HepG2 (cell line): ENCODE measurements at regions not wholly inside any gene's neighbourhood (a gene's known extent, or its start where the extent isn't known, plus 50 kb on each side); places are given as distances from the start of the nearest gene placed in this dataset.

Experiments used
- ATAC-seq: fragments of 200-7000 bp; cut with Tn5 transposase; 3 replicates; pipeline ENCODE4 v1.9.1; 2020; ENCODE audit warnings: mild to moderate bottlenecking, moderate library complexity
- BruUV-seq: library from RNA; stranded (reverse); fragments of 400-500 nt; replicated peaks from 2 replicates; lab custom pipeline; 2021; lab: Mats Ljungman, UMichigan
- CTCF ChIA-PET: fragments of 300-600 bp; formaldehyde crosslinking; extraction: SDS; loops from one replicate; lab custom pipeline; 2021; ENCODE audit warnings: low total read pairs, inconsistent platforms, low intra/inter-chr PET ratio; lab: Yijun Ruan, JAX
- POLR2A ChIA-PET: fragments of 350-600 bp; sonication (Branson Sonifier 250); formaldehyde crosslinking; loops from one replicate; lab custom pipeline; 2020; ENCODE audit warnings: antibody characterized with exemption, inconsistent platforms; lab: Yijun Ruan, JAX
- DNase-seq: peaks from one replicate; pipeline ENCODE4 v3.0.0-alpha.2; 2015; ENCODE audit warnings: low spot score
- FAIRE-seq: peaks from 3 replicates; lab custom pipeline; 2011; peaks lifted over from hg19 to GRCh38; lab: Jason Lieb, UNC
- H2AFZ ChIP-seq: one replicate; pipeline ENCODE4 v1.6.1; 2011; ENCODE audit warnings: low read length, inconsistent platforms
- H3K27ac ChIP-seq: fragments of 300-600 bp; 3 replicates; pipeline ENCODE4 v1.8.0; 2011; ENCODE audit warnings: mixed run types, mild to moderate bottlenecking, mixed read lengths, low read length, inconsistent platforms; ENCODE audit not compliant: insufficient read depth; ENCODE audit errors: extremely low read length
- H3K27me3 ChIP-seq, 2 experiments: fragments of 200-600 bp in 1 of 2; 2 replicates in 1 of 2; 3 replicates in 1 of 2; pipeline versions ENCODE4 v1.6.0 to v1.8.0; 2011; ENCODE audit warnings: low read length in 2 of 2, mild to moderate bottlenecking in 2 of 2, moderate library complexity in 2 of 2, inconsistent platforms in 1 of 2; ENCODE audit not compliant: insufficient read depth in 2 of 2, control insufficient read depth in 1 of 2
- H3K36me3 ChIP-seq, 2 experiments: fragments of 200-600 bp in 1 of 2; replicated peaks in 1 of 2; 2 replicates in 1 of 2; 3 replicates in 1 of 2; pipeline versions ENCODE4 v1.5.1 to v1.8.0; 2011; ENCODE audit warnings: low read length in 2 of 2, inconsistent platforms in 1 of 2; ENCODE audit not compliant: insufficient read depth in 2 of 2, control insufficient read depth in 1 of 2
- H3K4me1 ChIP-seq: 2 replicates; pipeline ENCODE4 v1.5.1; 2012; ENCODE audit warnings: low read length, inconsistent platforms; ENCODE audit not compliant: insufficient read depth
- H3K4me2 ChIP-seq: 2 replicates; pipeline ENCODE4 v1.6.0; 2011; ENCODE audit warnings: low read depth, low read length, inconsistent platforms
- H3K4me3 ChIP-seq, 3 experiments: fragments of 200-600 bp in 1 of 3; sonication (generic), shearing (Covaris generic) in 1 of 3; replicated peaks in 1 of 3; 2 replicates each; pipeline ENCODE4 v1.5.1; 2011 to 2016; ENCODE audit warnings: low read length in 3 of 3, inconsistent platforms in 2 of 3, low read depth in 2 of 3, mild to moderate bottlenecking in 2 of 3, control low read depth in 1 of 3, mixed read lengths in 1 of 3; ENCODE audit not compliant: insufficient read depth in 1 of 3
- H3K79me2 ChIP-seq: one replicate; pipeline ENCODE4 v1.6.1; 2011; ENCODE audit warnings: low read length, inconsistent platforms; ENCODE audit not compliant: insufficient read depth
- H3K9ac ChIP-seq: 2 replicates; pipeline ENCODE4 v1.6.0; 2011; ENCODE audit warnings: mild to moderate bottlenecking, low read depth, low read length, inconsistent platforms; ENCODE audit not compliant: insufficient read depth
- H3K9me3 ChIP-seq: 2 replicates; pipeline ENCODE4 v1.5.1; 2012; ENCODE audit warnings: mild to moderate bottlenecking, low read length
- H4K20me1 ChIP-seq: 2 replicates; pipeline ENCODE4 v1.6.0; 2011; ENCODE audit warnings: inconsistent platforms, mild to moderate bottlenecking, low read length, moderate library complexity; ENCODE audit not compliant: insufficient read depth
- JUND ChIP-seq: sonication (generic); formaldehyde crosslinking; IDR thresholded peaks from 2 replicates; pipeline ENCODE4 v1.8.0; 2022; ENCODE audit warnings: mild to moderate bottlenecking, missing genetic modification reagents
- KDM4B ChIP-seq: sonication (generic); formaldehyde crosslinking; IDR thresholded peaks from 2 replicates; pipeline ENCODE4 v1.4.0; 2020; ENCODE audit warnings: missing genetic modification reagents
- KLF15 ChIP-seq: sonication (generic); formaldehyde crosslinking; IDR thresholded peaks from 2 replicates; pipeline ENCODE4 v1.8.1; 2023; ENCODE audit warnings: borderline replicate concordance, mild to moderate bottlenecking, inconsistent platforms, missing genetic modification reagents, mixed read lengths
- MXD4 ChIP-seq: IDR thresholded peaks from 2 replicates; pipeline ENCODE4 v1.6.1; 2016; ENCODE audit warnings: mild to moderate bottlenecking, missing biosample characterization, missing genetic modification reagents
- PHF20 ChIP-seq: sonication (generic); formaldehyde crosslinking; IDR thresholded peaks from 2 replicates; pipeline ENCODE4 v1.5.0; 2020; ENCODE audit warnings: mild to moderate bottlenecking, missing genetic modification reagents
- SAP130 ChIP-seq: IDR thresholded peaks from 2 replicates; pipeline ENCODE4 v1.6.1; 2016; ENCODE audit warnings: low read depth
- TOE1 ChIP-seq: sonication (generic); formaldehyde crosslinking; IDR thresholded peaks from 2 replicates; pipeline ENCODE4 v1.4.0; 2020; ENCODE audit warnings: mild to moderate bottlenecking, missing genetic modification reagents
- ZNF180 ChIP-seq: sonication (generic); formaldehyde crosslinking; IDR thresholded peaks from 2 replicates; pipeline ENCODE4 v1.4.0; 2020; ENCODE audit warnings: low read depth, missing genetic modification reagents, borderline replicate concordance
- ZNF350 ChIP-seq: sonication (generic); formaldehyde crosslinking; IDR thresholded peaks from 2 replicates; pipeline ENCODE4 v1.4.0; 2020; ENCODE audit warnings: mild to moderate bottlenecking, low read depth, missing genetic modification reagents, borderline replicate concordance
- ZNF451 ChIP-seq: sonication (generic); formaldehyde crosslinking; IDR thresholded peaks from 2 replicates; pipeline ENCODE4 v1.5.0; 2020; ENCODE audit warnings: mild to moderate bottlenecking, missing genetic modification reagents
- WGBS: methylation state at CpG from one replicate; pipeline ENCODE4 v1.1.6; 2017; ENCODE audit warnings: low lambda C conversion rate; 5-methylcytosine and 5-hydroxymethylcytosine counted together
- in situ Hi-C: cut with HindIII; loops from 2 replicates; pipeline ENCODE4 v1.10.0; 2017; ENCODE audit warnings: low pct_unique_long_range_greater_than_20kb; ENCODE audit not compliant: extremely low pct_ligation_motif_present
- intact Hi-C: fragments of 100-400 bp; cut with micrococcal nuclease; formaldehyde crosslinking; loops from one replicate; pipeline ENCODE4 v1.10.0; 2022; ENCODE audit not compliant: unreplicated experiment
- TF ChIP-seq, protein P1 (sequence below): sonication (generic); formaldehyde crosslinking; IDR thresholded peaks from 2 replicates; pipeline ENCODE4 v1.4.0; 2020; ENCODE audit warnings: missing genetic modification reagents, borderline replicate concordance
- TF ChIP-seq, protein P2 (sequence below): sonication (generic); formaldehyde crosslinking; IDR thresholded peaks from 2 replicates; pipeline ENCODE4 v1.8.0; 2022; ENCODE audit warnings: mild to moderate bottlenecking, missing genetic modification reagents; ENCODE audit not compliant: insufficient replicate concordance
- TF ChIP-seq, protein P3 (sequence below): IDR thresholded peaks from 2 replicates; pipeline ENCODE4 v1.6.1; 2016; ENCODE audit warnings: mild to moderate bottlenecking

DNA sequence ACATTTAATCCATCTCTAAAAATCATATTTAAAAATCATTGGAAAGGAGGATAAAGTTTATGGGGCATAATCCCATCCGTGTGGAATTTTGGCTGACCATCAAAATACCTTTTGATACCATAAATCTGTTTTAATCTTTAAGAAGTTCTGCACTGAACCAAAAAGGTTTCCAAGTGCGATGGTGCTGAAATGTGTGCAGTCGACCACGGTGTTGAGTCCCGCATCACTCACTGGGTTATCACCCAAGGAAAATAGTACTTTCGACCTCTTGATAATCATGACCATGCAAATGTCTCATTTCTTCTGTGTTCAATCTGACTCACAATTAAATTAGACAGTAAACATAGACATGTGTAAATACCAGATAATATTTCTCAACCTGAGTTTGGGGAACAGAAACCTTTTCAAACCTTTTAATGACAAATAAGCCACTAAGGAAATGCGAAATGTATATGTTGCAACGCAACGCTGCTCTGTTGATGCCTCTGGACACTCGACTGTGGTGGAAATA is 62.0 kb upstream of the CDH6 start:
- Histone ChIP-seq H4K20me1 (no peaks in the 10 kb centered on the region), H3K9ac (no peak overlapping the region), H3K9me3 (no peaks in the 10 kb centered on the region), H3K4me3 (no peak overlapping the region), H3K27ac (no peak overlapping the region), H3K27me3 (no peaks in the 10 kb centered on the region; a peak in 1 of 5 replicates), H3K36me3 (no peaks in the 10 kb centered on the region), H3K79me2 (no peaks in the 10 kb centered on the region), H3K4me2 (no peak overlapping the region), H3K4me1 (no peaks in the 10 kb centered on the region), H2AFZ (no peak overlapping the region)
- ChIA-PET POLR2A (no interaction called here), CTCF (no interaction called here)
- ATAC-seq (no peak), DNase-seq (no peak), FAIRE-seq (no peak)
- in situ Hi-C loops (no loop called here), intact Hi-C loops (no loop called here)
- WGBS = 11% methylated on average over 10 of the region's 10 CpGs
- BruUV-seq = no TSS peak
- no peak for TF ChIP-seq KDM4B
- no peak for TF ChIP-seq SAP130
- TF ChIP-seq, protein P1, sequence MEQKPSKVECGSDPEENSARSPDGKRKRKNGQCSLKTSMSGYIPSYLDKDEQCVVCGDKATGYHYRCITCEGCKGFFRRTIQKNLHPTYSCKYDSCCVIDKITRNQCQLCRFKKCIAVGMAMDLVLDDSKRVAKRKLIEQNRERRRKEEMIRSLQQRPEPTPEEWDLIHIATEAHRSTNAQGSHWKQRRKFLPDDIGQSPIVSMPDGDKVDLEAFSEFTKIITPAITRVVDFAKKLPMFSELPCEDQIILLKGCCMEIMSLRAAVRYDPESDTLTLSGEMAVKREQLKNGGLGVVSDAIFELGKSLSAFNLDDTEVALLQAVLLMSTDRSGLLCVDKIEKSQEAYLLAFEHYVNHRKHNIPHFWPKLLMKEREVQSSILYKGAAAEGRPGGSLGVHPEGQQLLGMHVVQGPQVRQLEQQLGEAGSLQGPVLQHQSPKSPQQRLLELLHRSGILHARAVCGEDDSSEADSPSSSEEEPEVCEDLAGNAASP (CRISPR knock-in tag) = no peak
- no peak for TF ChIP-seq TOE1 (CRISPR knock-in tag)
- TF ChIP-seq, protein P2, sequence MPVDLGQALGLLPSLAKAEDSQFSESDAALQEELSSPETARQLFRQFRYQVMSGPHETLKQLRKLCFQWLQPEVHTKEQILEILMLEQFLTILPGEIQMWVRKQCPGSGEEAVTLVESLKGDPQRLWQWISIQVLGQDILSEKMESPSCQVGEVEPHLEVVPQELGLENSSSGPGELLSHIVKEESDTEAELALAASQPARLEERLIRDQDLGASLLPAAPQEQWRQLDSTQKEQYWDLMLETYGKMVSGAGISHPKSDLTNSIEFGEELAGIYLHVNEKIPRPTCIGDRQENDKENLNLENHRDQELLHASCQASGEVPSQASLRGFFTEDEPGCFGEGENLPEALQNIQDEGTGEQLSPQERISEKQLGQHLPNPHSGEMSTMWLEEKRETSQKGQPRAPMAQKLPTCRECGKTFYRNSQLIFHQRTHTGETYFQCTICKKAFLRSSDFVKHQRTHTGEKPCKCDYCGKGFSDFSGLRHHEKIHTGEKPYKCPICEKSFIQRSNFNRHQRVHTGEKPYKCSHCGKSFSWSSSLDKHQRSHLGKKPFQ (CRISPR knock-in tag) = no peak
- no peak for TF ChIP-seq KLF15 (CRISPR knock-in tag)
- TF ChIP-seq PHF20 = no peak
- no peak for TF ChIP-seq JUND (CRISPR knock-in tag)
- TF ChIP-seq, protein P3, sequence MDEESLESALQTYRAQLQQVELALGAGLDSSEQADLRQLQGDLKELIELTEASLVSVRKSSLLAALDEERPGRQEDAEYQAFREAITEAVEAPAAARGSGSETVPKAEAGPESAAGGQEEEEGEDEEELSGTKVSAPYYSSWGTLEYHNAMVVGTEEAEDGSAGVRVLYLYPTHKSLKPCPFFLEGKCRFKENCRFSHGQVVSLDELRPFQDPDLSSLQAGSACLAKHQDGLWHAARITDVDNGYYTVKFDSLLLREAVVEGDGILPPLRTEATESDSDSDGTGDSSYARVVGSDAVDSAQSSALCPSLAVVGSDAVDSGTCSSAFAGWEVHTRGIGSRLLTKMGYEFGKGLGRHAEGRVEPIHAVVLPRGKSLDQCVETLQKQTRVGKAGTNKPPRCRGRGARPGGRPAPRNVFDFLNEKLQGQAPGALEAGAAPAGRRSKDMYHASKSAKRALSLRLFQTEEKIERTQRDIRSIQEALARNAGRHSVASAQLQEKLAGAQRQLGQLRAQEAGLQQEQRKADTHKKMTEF (CRISPR knock-in tag) = no peak
- no peak for TF ChIP-seq MXD4 (CRISPR knock-in tag)
- no peak for TF ChIP-seq ZNF350
- TF ChIP-seq ZNF451 (CRISPR knock-in tag) = no peak
- no peak for TF ChIP-seq ZNF180 (CRISPR knock-in tag)
